ENCODE measurements at regions not wholly inside any gene's neighbourhood (a gene's known extent, or its start where the extent isn't known, plus 50 kb on each side); places are given as distances from the start of the nearest gene placed in this dataset.

DNA sequence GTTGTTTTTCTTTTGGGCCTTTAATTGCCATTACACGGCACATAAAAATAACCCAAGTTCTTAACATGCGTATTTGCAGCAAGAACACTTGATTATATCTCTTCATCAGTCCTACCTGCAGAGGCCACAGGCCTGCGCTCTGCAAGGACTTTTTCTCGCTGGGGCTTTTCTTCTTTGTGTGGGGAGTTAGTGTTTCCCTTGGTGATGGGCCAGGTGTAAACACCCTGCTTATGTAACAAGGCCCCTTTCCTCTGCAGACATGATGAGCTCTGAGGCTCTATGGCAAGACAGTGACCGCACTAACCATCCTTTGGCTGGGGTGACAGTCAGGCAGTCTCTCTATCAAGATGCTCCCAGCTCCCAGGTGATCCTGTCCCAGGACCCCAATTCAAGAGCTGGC is 97.8 kb upstream of the PCSK2 start:
- H3K4me3 Mint-ChIP-seq: no peak overlapping the region
- Histone ChIP-seq H2AFZ (ENCODE audit: insufficient read depth, low read depth, low read length, poor library complexity, severe bottlenecking) (no peak overlapping the region), H3K4me2 (replicated peaks; ENCODE audit: extremely low read depth, low read length, poor library complexity, severe bottlenecking) (no peak overlapping the region), H3K4me1 (ENCODE audit: control insufficient read depth in 1 of 2, insufficient read depth in 2 of 2, low read length in 2 of 2) (no peaks in the 10 kb centered on the region), H3K27me3 (ENCODE audit: control insufficient read depth in 2 of 2, insufficient read depth in 2 of 2, low read length in 2 of 2) (no peaks in the 10 kb centered on the region), H3K79me2 (ENCODE audit: insufficient read depth, low read length) (no peaks in the 10 kb centered on the region), H3K36me3 (replicated peaks in 1 of 2; ENCODE audit: control insufficient read depth in 1 of 2, insufficient read depth in 2 of 2, low read length in 2 of 2) (no peaks in the 10 kb centered on the region), H4K20me1 (ENCODE audit: insufficient read depth, low read length) (no peaks in the 10 kb centered on the region), H3K9ac (ENCODE audit: insufficient read depth, low read length, poor library complexity, severe bottlenecking) (no peak overlapping the region), H3K27ac (ENCODE audit: low read depth in 1 of 2, low read length in 2 of 2) (no peak overlapping the region), H3K4me3 (replicated peaks in 1 of 3; ENCODE audit: low read depth in 2 of 3, low read length in 3 of 3) (no peak overlapping the region), H3K9me3 (replicated peaks in 1 of 2; ENCODE audit: control insufficient read depth in 1 of 2, insufficient read depth in 1 of 2, low read length in 2 of 2) (peaks cover 0 to 12% of the 10 kb centered on the region in 2 donors)
- no peak for DNase-seq
- no peak overlapping the region for H3K27ac Mint-ChIP-seq
- TF ChIP-seq, protein P1, sequence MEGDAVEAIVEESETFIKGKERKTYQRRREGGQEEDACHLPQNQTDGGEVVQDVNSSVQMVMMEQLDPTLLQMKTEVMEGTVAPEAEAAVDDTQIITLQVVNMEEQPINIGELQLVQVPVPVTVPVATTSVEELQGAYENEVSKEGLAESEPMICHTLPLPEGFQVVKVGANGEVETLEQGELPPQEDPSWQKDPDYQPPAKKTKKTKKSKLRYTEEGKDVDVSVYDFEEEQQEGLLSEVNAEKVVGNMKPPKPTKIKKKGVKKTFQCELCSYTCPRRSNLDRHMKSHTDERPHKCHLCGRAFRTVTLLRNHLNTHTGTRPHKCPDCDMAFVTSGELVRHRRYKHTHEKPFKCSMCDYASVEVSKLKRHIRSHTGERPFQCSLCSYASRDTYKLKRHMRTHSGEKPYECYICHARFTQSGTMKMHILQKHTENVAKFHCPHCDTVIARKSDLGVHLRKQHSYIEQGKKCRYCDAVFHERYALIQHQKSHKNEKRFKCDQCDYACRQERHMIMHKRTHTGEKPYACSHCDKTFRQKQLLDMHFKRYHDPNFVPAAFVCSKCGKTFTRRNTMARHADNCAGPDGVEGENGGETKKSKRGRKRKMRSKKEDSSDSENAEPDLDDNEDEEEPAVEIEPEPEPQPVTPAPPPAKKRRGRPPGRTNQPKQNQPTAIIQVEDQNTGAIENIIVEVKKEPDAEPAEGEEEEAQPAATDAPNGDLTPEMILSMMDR (IDR thresholded peaks at IDR 0.05): no peak
- WGBS (ENCODE audit: insufficient coverage): no CpG with 5 or more reads among the region's 5 CpGs
- H3K36me3 Mint-ChIP-seq: no peaks in the 10 kb centered on the region
- H3K9me3 Mint-ChIP-seq: peaks cover 0 to 8% (median 0%) of the 10 kb centered on the region in 7 donors
- H3K27me3 Mint-ChIP-seq (ENCODE audit: low read depth in 3 of 3): peaks cover 0 to 4% (median 2%) of the 10 kb centered on the region in 3 donors
- H3K4me1 Mint-ChIP-seq: no peaks in the 10 kb centered on the region
- intact Hi-C loops (cut with micrococcal nuclease): no loop called here

DNA sequence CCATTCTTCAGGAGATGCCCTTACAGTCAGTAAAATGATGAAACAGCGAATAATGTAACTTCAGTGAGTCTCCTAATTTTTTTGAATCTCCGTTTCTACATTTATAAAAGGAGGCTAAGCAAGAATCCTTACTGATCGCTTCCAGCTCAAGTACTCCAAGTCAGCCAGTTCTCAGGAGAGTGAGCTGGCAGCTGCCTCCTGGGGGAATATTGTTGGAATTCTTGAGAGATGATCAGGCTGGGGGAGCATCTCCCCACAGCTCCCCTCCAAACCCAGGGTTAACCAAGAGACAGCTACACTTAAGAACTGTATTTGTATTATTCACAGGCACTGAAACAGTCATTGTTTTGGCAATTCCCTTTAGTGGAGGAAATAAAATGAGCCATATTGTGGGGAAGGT is 89.1 kb upstream of the PCSK2 start:
- H3K27ac ChIP-seq (ENCODE audit: low read depth in 1 of 2, low read length in 2 of 2): no peak overlapping the region
- TF ChIP-seq, protein P1 (IDR thresholded peaks at IDR 0.05): no peak
- H2AFZ ChIP-seq (ENCODE audit: insufficient read depth, low read depth, low read length, poor library complexity, severe bottlenecking): no peak overlapping the region
- no peak overlapping the region for H3K4me3 Mint-ChIP-seq
- H3K27me3 ChIP-seq (ENCODE audit: control insufficient read depth in 2 of 2, insufficient read depth in 2 of 2, low read length in 2 of 2): no peaks in the 10 kb centered on the region
- no peak for DNase-seq
- no peaks in the 10 kb centered on the region for H3K36me3 Mint-ChIP-seq
- no peaks in the 10 kb centered on the region for H3K4me1 Mint-ChIP-seq
- no peaks in the 10 kb centered on the region for H4K20me1 ChIP-seq (ENCODE audit: insufficient read depth, low read length)
- peaks cover 3 to 11% (median 8%) of the 10 kb centered on the region in 7 donors for H3K9me3 Mint-ChIP-seq
- H3K36me3 ChIP-seq (replicated peaks in 1 of 2; ENCODE audit: control insufficient read depth in 1 of 2, insufficient read depth in 2 of 2, low read length in 2 of 2): no peaks in the 10 kb centered on the region
- no peak overlapping the region for H3K27ac Mint-ChIP-seq
- H3K9me3 ChIP-seq (replicated peaks in 1 of 2; ENCODE audit: control insufficient read depth in 1 of 2, insufficient read depth in 1 of 2, low read length in 2 of 2): peaks cover 16 to 38% of the 10 kb centered on the region in 2 donors
- no peak overlapping the region for H3K4me2 ChIP-seq (replicated peaks; ENCODE audit: extremely low read depth, low read length, poor library complexity, severe bottlenecking)
- no peaks in the 10 kb centered on the region for H3K4me1 ChIP-seq (ENCODE audit: control insufficient read depth in 1 of 2, insufficient read depth in 2 of 2, low read length in 2 of 2)
- intact Hi-C loops (cut with micrococcal nuclease): no loop called here
- H3K9ac ChIP-seq (ENCODE audit: insufficient read depth, low read length, poor library complexity, severe bottlenecking): no peak overlapping the region
- WGBS (ENCODE audit: insufficient coverage): no CpG with 5 or more reads among the region's 3 CpGs
- H3K27me3 Mint-ChIP-seq (ENCODE audit: low read depth in 3 of 3): peaks cover 0 to 2% (median 0%) of the 10 kb centered on the region in 3 donors
- no peaks in the 10 kb centered on the region for H3K79me2 ChIP-seq (ENCODE audit: insufficient read depth, low read length)
- H3K4me3 ChIP-seq (replicated peaks in 1 of 3; ENCODE audit: low read depth in 2 of 3, low read length in 3 of 3): no peak overlapping the region

Data from CD14-positive monocyte (primary cell).